ENCODE measurements at regions not wholly inside any gene's neighbourhood (a gene's known extent, or its start where the extent isn't known, plus 50 kb on each side); places are given as distances from the start of the nearest gene placed in this dataset.

- TF ChIP-seq AKNA (CRISPR knock-in tag; IDR thresholded peaks at IDR 0.05; ENCODE audit: borderline replicate concordance): no peak
Observed at GRCh38 chr4:187464573-187464972, 531.0 kb upstream of the ZFP42 start (continued).

GRCh38 chr4:187467224-187467623 is 528.3 kb upstream of the ZFP42 start:
- no peak overlapping the region for H3K9ac ChIP-seq (ENCODE audit: insufficient read depth, low read depth, low read length)
- intact Hi-C loops (cut with micrococcal nuclease; ENCODE audit: unreplicated experiment): no loop called here
- H4K20me1 ChIP-seq (ENCODE audit: insufficient read depth, low read length): no peaks in the 10 kb centered on the region
- H3K79me2 ChIP-seq (ENCODE audit: insufficient read depth, low read length): no peaks in the 10 kb centered on the region
- no peak overlapping the region for H3K27ac ChIP-seq (ENCODE audit: extremely low read length, insufficient read depth, low read length)
- no peak for ATAC-seq
- peaks cover 0 to 6% of the 10 kb centered on the region in 2 experiments; a peak in 2 of 5 replicates for H3K27me3 ChIP-seq (ENCODE audit: control insufficient read depth in 1 of 2, insufficient read depth in 2 of 2, low read length in 2 of 2)
- no peaks in the 10 kb centered on the region for H3K9me3 ChIP-seq (ENCODE audit: low read length)
- no TSS peak for BruUV-seq (replicated peaks)
- ChIA-PET POLR2A (no interaction called here), CTCF (ENCODE audit: low intra/inter-chr PET ratio, low total read pairs) (no interaction called here)
- H3K4me1 ChIP-seq (ENCODE audit: insufficient read depth, low read length): no peaks in the 10 kb centered on the region
- in situ Hi-C loops (cut with HindIII; ENCODE audit: extremely low pct_ligation_motif_present, low pct_unique_long_range_greater_than_20kb): no loop called here
- no peak overlapping the region for H3K4me2 ChIP-seq (ENCODE audit: low read depth, low read length)
- H3K4me3 ChIP-seq (replicated peaks in 1 of 3; ENCODE audit: insufficient read depth in 1 of 3, low read depth in 2 of 3, low read length in 3 of 3): no peak overlapping the region
- no peak overlapping the region for H2AFZ ChIP-seq (ENCODE audit: low read length)
- no peak for DNase-seq (ENCODE audit: low spot score)
- no peak for FAIRE-seq
- 10% methylated on average over 2 of the region's 2 CpGs for WGBS (ENCODE audit: low lambda C conversion rate)
- H3K36me3 ChIP-seq (replicated peaks in 1 of 2; ENCODE audit: control insufficient read depth in 1 of 2, insufficient read depth in 2 of 2, low read length in 2 of 2): no peaks in the 10 kb centered on the region
- no peak for TF ChIP-seq RCOR2 (CRISPR knock-in tag; IDR thresholded peaks at IDR 0.05)
- TF ChIP-seq, protein P1, sequence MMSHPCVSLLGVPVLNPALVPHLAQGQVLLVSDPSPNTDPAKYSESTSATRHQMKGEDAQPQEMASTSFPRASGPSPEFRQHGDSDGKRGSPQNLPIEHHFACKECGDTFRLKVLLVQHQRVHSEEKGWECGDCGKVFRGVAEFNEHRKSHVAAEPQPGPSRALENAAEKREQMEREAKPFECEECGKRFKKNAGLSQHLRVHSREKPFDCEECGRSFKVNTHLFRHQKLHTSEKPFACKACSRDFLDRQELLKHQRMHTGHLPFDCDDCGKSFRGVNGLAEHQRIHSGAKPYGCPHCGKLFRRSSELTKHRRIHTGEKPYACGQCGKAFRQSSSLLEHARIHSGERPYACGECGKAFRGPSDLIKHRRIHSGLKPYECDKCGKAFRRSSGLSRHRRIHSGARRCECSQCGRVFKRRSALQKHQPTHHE (CRISPR knock-in tag; IDR thresholded peaks at IDR 0.05; ENCODE audit: borderline replicate concordance): no peak
- TF ChIP-seq, protein P2, sequence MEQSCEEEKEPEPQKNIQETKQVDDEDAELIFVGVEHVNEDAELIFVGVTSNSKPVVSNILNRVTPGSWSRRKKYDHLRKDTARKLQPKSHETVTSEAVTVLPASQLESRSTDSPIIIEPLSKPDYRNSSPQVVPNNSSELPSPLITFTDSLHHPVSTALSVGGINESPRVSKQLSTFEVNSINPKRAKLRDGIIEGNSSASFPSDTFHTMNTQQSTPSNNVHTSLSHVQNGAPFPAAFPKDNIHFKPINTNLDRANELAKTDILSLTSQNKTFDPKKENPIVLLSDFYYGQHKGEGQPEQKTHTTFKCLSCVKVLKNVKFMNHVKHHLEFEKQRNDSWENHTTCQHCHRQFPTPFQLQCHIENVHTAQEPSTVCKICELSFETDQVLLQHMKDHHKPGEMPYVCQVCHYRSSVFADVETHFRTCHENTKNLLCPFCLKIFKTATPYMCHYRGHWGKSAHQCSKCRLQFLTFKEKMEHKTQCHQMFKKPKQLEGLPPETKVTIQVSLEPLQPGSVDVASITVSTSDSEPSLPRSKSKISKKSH (CRISPR knock-in tag; IDR thresholded peaks at IDR 0.05; ENCODE audit: borderline replicate concordance): no peak
- TF ChIP-seq ZSCAN30 (CRISPR knock-in tag; IDR thresholded peaks at IDR 0.05): no peak
- TF ChIP-seq ATF7 (IDR thresholded peaks at IDR 0.05): no peak
- TF ChIP-seq ATF7 (CRISPR knock-in tag; IDR thresholded peaks at IDR 0.05): no peak
- TF ChIP-seq HNF4A (CRISPR knock-in tag; IDR thresholded peaks at IDR 0.05): no peak
- TF ChIP-seq, protein P3, sequence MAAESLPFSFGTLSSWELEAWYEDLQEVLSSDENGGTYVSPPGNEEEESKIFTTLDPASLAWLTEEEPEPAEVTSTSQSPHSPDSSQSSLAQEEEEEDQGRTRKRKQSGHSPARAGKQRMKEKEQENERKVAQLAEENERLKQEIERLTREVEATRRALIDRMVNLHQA (CRISPR knock-in tag; IDR thresholded peaks at IDR 0.05): no peak
- TF ChIP-seq ONECUT2 (CRISPR knock-in tag; IDR thresholded peaks at IDR 0.05): no peak
- no peak for TF ChIP-seq ZNF619 (CRISPR knock-in tag; IDR thresholded peaks at IDR 0.05)
- TF ChIP-seq CHD2 (IDR thresholded peaks at IDR 0.05; ENCODE audit: low read depth, low read length): no peak
- no peak for TF ChIP-seq ZNF101 (CRISPR knock-in tag; IDR thresholded peaks at IDR 0.05; ENCODE audit: borderline replicate concordance, low read depth)
